Keratinocyte (primary cell): ENCODE measurements at regions not wholly inside any gene's neighbourhood (a gene's known extent, or its start where the extent isn't known, plus 50 kb on each side); places are given as distances from the start of the nearest gene placed in this dataset.

Source experiments
- DNase-seq: peaks from one replicate; pipeline ENCODE4 v3.0.0-alpha.2; 2011; ENCODE audit warnings: low read depth, missing footprints, low spot score
- FAIRE-seq: peaks from 2 replicates; lab custom pipeline; 2011; peaks lifted over from hg19 to GRCh38; lab: Jason Lieb, UNC
- H2AFZ ChIP-seq: 2 replicates; pipeline ENCODE4 v1.6.0; 2012; ENCODE audit warnings: low read length, control low read depth, inconsistent platforms; ENCODE audit not compliant: control insufficient read depth
- H3K27ac ChIP-seq: 2 replicates; pipeline ENCODE4 v1.5.1; 2011; ENCODE audit warnings: low read length; ENCODE audit not compliant: control insufficient read depth, insufficient read depth
- H3K27me3 ChIP-seq: 3 replicates; pipeline ENCODE4 v1.6.0; 2011; ENCODE audit warnings: low read length; ENCODE audit not compliant: control insufficient read depth, insufficient read depth; ENCODE audit errors: extremely low read depth
- H3K36me3 ChIP-seq, 2 experiments: 2 replicates in 1 of 2; 3 replicates in 1 of 2; pipeline ENCODE4 v1.5.1; 2011; ENCODE audit warnings: low read length in 2 of 2, mild to moderate bottlenecking in 1 of 2; ENCODE audit not compliant: control insufficient read depth in 2 of 2, insufficient read depth in 2 of 2; ENCODE audit errors: extremely low read depth in 1 of 2
- H3K4me1 ChIP-seq: 3 replicates; pipeline ENCODE4 v1.5.1; 2011; ENCODE audit warnings: low read length; ENCODE audit not compliant: control insufficient read depth, insufficient read depth; ENCODE audit errors: extremely low read depth
- H3K4me2 ChIP-seq: 3 replicates; pipeline ENCODE4 v1.6.0; 2011; ENCODE audit warnings: low read depth, low read length; ENCODE audit not compliant: control insufficient read depth, insufficient read depth; ENCODE audit errors: extremely low read depth
- H3K4me3 ChIP-seq, 3 experiments: fragments of 200-600 bp in 1 of 3; sonication (generic) in 1 of 3; 2 replicates in 2 of 3; 3 replicates in 1 of 3; pipeline ENCODE4 v1.5.1; 2011 to 2016; ENCODE audit warnings: low read length in 3 of 3, mild to moderate bottlenecking in 3 of 3, control low read depth in 2 of 3, inconsistent platforms in 1 of 3, low read depth in 1 of 3, mixed read lengths in 1 of 3, mixed run types in 1 of 3, moderate library complexity in 1 of 3; ENCODE audit not compliant: control insufficient read depth in 2 of 3, insufficient read depth in 2 of 3; ENCODE audit errors: extremely low read depth in 1 of 3
- H3K79me2 ChIP-seq: 2 replicates; pipeline ENCODE4 v1.6.0; 2012; ENCODE audit warnings: low read length; ENCODE audit not compliant: control insufficient read depth, insufficient read depth
- H3K9ac ChIP-seq: 3 replicates; pipeline ENCODE4 v1.6.0; 2011; ENCODE audit warnings: low read length; ENCODE audit not compliant: control insufficient read depth, insufficient read depth; ENCODE audit errors: extremely low read depth
- H3K9me1 ChIP-seq: 3 replicates; pipeline ENCODE4 v1.6.0; 2011; ENCODE audit warnings: low read length; ENCODE audit not compliant: control insufficient read depth, insufficient read depth; ENCODE audit errors: extremely low read depth
- H3K9me3 ChIP-seq: 2 replicates; pipeline ENCODE4 v1.5.1; 2012; ENCODE audit warnings: low read depth, low read length; ENCODE audit not compliant: control insufficient read depth
- H4K20me1 ChIP-seq: 3 replicates; pipeline ENCODE4 v1.6.0; 2011; ENCODE audit warnings: low read length; ENCODE audit not compliant: control insufficient read depth, insufficient read depth; ENCODE audit errors: extremely low read depth
- CTCF ChIP-seq, 3 experiments: IDR thresholded peaks in 1 of 3; conservative IDR thresholded peaks in 1 of 3; optimal IDR thresholded peaks in 1 of 3; 2 replicates in 2 of 3; 3 replicates in 1 of 3; pipeline versions ENCODE3 to v1.5.1; 2011; ENCODE audit warnings: low read length in 3 of 3, mild to moderate bottlenecking in 3 of 3, moderate library complexity in 2 of 3, control low read depth in 1 of 3, inconsistent platforms in 1 of 3; ENCODE audit not compliant: insufficient read depth in 2 of 3; ENCODE audit errors: extremely low read depth in 1 of 3
- EZH2 ChIP-seq: IDR thresholded peaks from one replicate; pipeline ENCODE4 v1.6.1; 2012; ENCODE audit warnings: inconsistent platforms, mild to moderate bottlenecking, low read length, moderate library complexity
- dilution Hi-C: fragments of 300-500 bp; cut with MboI; formaldehyde crosslinking; loops from one replicate; pipeline ENCODE4 v1.7.0; 2020; ENCODE audit warnings: low sequenced_read_pairs; ENCODE audit not compliant: extremely low pct_ligation_motif_present

GRCh38 chr14:38442208-38442607 is 186.3 kb upstream of the CLEC14A start:
- TF ChIP-seq CTCF (optimal IDR thresholded peaks at IDR 0.05 in 1 of 3, IDR thresholded peaks at IDR 0.05 in 1 of 3, conservative IDR thresholded peaks at IDR 0.05 in 1 of 3; ENCODE audit: extremely low read depth in 1 of 3, insufficient read depth in 2 of 3, low read length in 3 of 3): no peak
- TF ChIP-seq EZH2: no peak
- Histone ChIP-seq H3K27ac (no peak overlapping the region), H4K20me1 (no peaks in the 10 kb centered on the region), H3K9me1 (no peaks in the 10 kb centered on the region), H3K4me3 (no peak overlapping the region), H3K9ac (no peak overlapping the region), H3K79me2 (no peaks in the 10 kb centered on the region), H3K4me2 (no peak overlapping the region), H3K27me3 (no peaks in the 10 kb centered on the region), H3K4me1 (no peaks in the 10 kb centered on the region), H3K36me3 (no peaks in the 10 kb centered on the region), H3K9me3 (no peaks in the 10 kb centered on the region), H2AFZ (no peak overlapping the region)
- no peak for FAIRE-seq
- no peak for DNase-seq
- dilution Hi-C loops: no loop called here

- FAIRE-seq: no peak
- no peaks in the 10 kb centered on the region for H3K4me1 ChIP-seq
- H4K20me1 ChIP-seq: no peaks in the 10 kb centered on the region
- no peaks in the 10 kb centered on the region for H3K9me1 ChIP-seq
- no peaks in the 10 kb centered on the region for H3K9me3 ChIP-seq
- H3K36me3 ChIP-seq: no peaks in the 10 kb centered on the region
- no peak overlapping the region for H3K4me3 ChIP-seq
- no peak overlapping the region for H3K27ac ChIP-seq
- H3K27me3 ChIP-seq: no peaks in the 10 kb centered on the region
- dilution Hi-C loops: no loop called here
- no peak overlapping the region for H2AFZ ChIP-seq
- H3K9ac ChIP-seq: no peak overlapping the region
- no peaks in the 10 kb centered on the region for H3K79me2 ChIP-seq
- no peak for DNase-seq
- TF ChIP-seq CTCF (optimal IDR thresholded peaks at IDR 0.05 in 1 of 3, IDR thresholded peaks at IDR 0.05 in 1 of 3, conservative IDR thresholded peaks at IDR 0.05 in 1 of 3; ENCODE audit: extremely low read depth in 1 of 3, insufficient read depth in 2 of 3, low read length in 3 of 3) (no peak), EZH2 (no peak)
- no peak overlapping the region for H3K4me2 ChIP-seq
These were observed 176.3 kb upstream of the CLEC14A start for GRCh38 chr14:38432186-38432585.
